Activated naive CD8-positive, alpha-beta T cell (primary cell): ENCODE measurements at regions not wholly inside any gene's neighbourhood (a gene's known extent, or its start where the extent isn't known, plus 50 kb on each side); places are given as distances from the start of the nearest gene placed in this dataset.
"Not testable (repeated sequence)": the region's sequence is repeated elsewhere in the genome, so short reads cannot be mapped to it uniquely, and the experiment has no call there.

ENCODE experiments used
- H3K27ac Mint-ChIP-seq: one replicate; pipeline ENCODE4 v1.8.0; 2021; ENCODE audit warnings: mixed read lengths
- H3K27me3 Mint-ChIP-seq: one replicate; pipeline ENCODE4 v1.8.0; 2021; ENCODE audit warnings: mixed read lengths
- H3K36me3 Mint-ChIP-seq: one replicate; pipeline ENCODE4 v1.8.0; 2021; ENCODE audit warnings: mixed read lengths
- H3K4me1 Mint-ChIP-seq: one replicate; pipeline ENCODE4 v1.8.0; 2021; ENCODE audit warnings: low read depth, mixed read lengths
- H3K4me3 Mint-ChIP-seq: one replicate; pipeline ENCODE4 v1.8.0; 2021; ENCODE audit warnings: mild to moderate bottlenecking, mixed read lengths
- H3K9me3 Mint-ChIP-seq: one replicate; pipeline ENCODE4 v1.8.0; 2021; ENCODE audit warnings: low read depth, mixed read lengths

GRCh38 chr22:44622679-44623078, 79.3 kb upstream of the PRR5 start:
- no peak overlapping the region for H3K27ac Mint-ChIP-seq
- H3K36me3 Mint-ChIP-seq = no peaks in the 10 kb centered on the region

GRCh38 chr22:44622147-44622427, 79.9 kb upstream of the PRR5 start:
- Mint-ChIP-seq H3K27me3 (no peaks in the 10 kb centered on the region), H3K27ac (no peak overlapping the region), H3K4me3 (no peak overlapping the region), H3K36me3 (no peaks in the 10 kb centered on the region), H3K4me1 (peaks cover 5% of the 10 kb centered on the region), H3K9me3 (no peaks in the 10 kb centered on the region)

More at GRCh38 chr22:44622679-44623078, 79.3 kb upstream of the PRR5 start:
- H3K4me3 Mint-ChIP-seq = no peak overlapping the region
- H3K9me3 Mint-ChIP-seq = no peaks in the 10 kb centered on the region
- no peaks in the 10 kb centered on the region for H3K27me3 Mint-ChIP-seq
- peaks cover 5% of the 10 kb centered on the region for H3K4me1 Mint-ChIP-seq

- Mint-ChIP-seq H3K4me1 (peaks cover 5% of the 10 kb centered on the region), H3K4me3 (no peak overlapping the region), H3K27ac (no peak overlapping the region), H3K9me3 (no peaks in the 10 kb centered on the region), H3K36me3 (no peaks in the 10 kb centered on the region), H3K27me3 (no peaks in the 10 kb centered on the region)
Observed at GRCh38 chr22:44621401-44622146, 80.4 kb upstream of the PRR5 start.

- no peaks in the 10 kb centered on the region for H3K36me3 Mint-ChIP-seq
- no peaks in the 10 kb centered on the region for H3K9me3 Mint-ChIP-seq
- no peaks in the 10 kb centered on the region for H3K27me3 Mint-ChIP-seq
- H3K27ac Mint-ChIP-seq = no peak overlapping the region
- H3K4me1 Mint-ChIP-seq = peaks cover 3% of the 10 kb centered on the region
- H3K4me3 Mint-ChIP-seq = no peak overlapping the region
Observed at GRCh38 chr22:44620841-44621257, 81.2 kb upstream of the PRR5 start.

GRCh38 chr22:44620129-44620840, 81.7 kb upstream of the PRR5 start:
- no peak overlapping the region for H3K27ac Mint-ChIP-seq
- peaks cover 3% of the 10 kb centered on the region for H3K4me1 Mint-ChIP-seq
- no peaks in the 10 kb centered on the region for H3K36me3 Mint-ChIP-seq
- peak overlapping the region; percentile 52 for H3K4me3 Mint-ChIP-seq
- H3K27me3 Mint-ChIP-seq = no peaks in the 10 kb centered on the region
- H3K9me3 Mint-ChIP-seq = no peaks in the 10 kb centered on the region

- not testable (repeated sequence) for H3K4me1 Mint-ChIP-seq, H3K36me3 Mint-ChIP-seq, H3K9me3 Mint-ChIP-seq, H3K4me3 Mint-ChIP-seq, H3K27me3 Mint-ChIP-seq, H3K27ac Mint-ChIP-seq
Observed at GRCh38 chr22:44619560-44620128, 82.4 kb upstream of the PRR5 start.

- not testable (repeated sequence) for H3K36me3 Mint-ChIP-seq, H3K4me1 Mint-ChIP-seq, H3K27ac Mint-ChIP-seq, H3K4me3 Mint-ChIP-seq, H3K9me3 Mint-ChIP-seq, H3K27me3 Mint-ChIP-seq
Observed at GRCh38 chr22:44618910-44619309, 83.1 kb upstream of the PRR5 start.

- H3K4me1 Mint-ChIP-seq = peaks cover 3% of the 10 kb centered on the region
- no peak overlapping the region for H3K4me3 Mint-ChIP-seq
- H3K9me3 Mint-ChIP-seq = no peaks in the 10 kb centered on the region
- no peaks in the 10 kb centered on the region for H3K36me3 Mint-ChIP-seq
- no peaks in the 10 kb centered on the region for H3K27me3 Mint-ChIP-seq
- no peak overlapping the region for H3K27ac Mint-ChIP-seq
Observed at GRCh38 chr22:44618400-44618799, 83.6 kb upstream of the PRR5 start.

GRCh38 chr22:44617828-44618227, 84.2 kb upstream of the PRR5 start:
- no peaks in the 10 kb centered on the region for H3K9me3 Mint-ChIP-seq
- no peaks in the 10 kb centered on the region for H3K27me3 Mint-ChIP-seq
- no peak overlapping the region for H3K4me3 Mint-ChIP-seq
- no peaks in the 10 kb centered on the region for H3K36me3 Mint-ChIP-seq
- no peak overlapping the region for H3K27ac Mint-ChIP-seq
- peaks cover 3% of the 10 kb centered on the region for H3K4me1 Mint-ChIP-seq

GRCh38 chr22:44616882-44617655, 84.9 kb upstream of the PRR5 start:
- Mint-ChIP-seq H3K4me1 (peaks cover 3% of the 10 kb centered on the region), H3K36me3 (no peaks in the 10 kb centered on the region), H3K27me3 (no peaks in the 10 kb centered on the region), H3K4me3 (no peak overlapping the region), H3K27ac (no peak overlapping the region), H3K9me3 (no peaks in the 10 kb centered on the region)

GRCh38 chr22:44616461-44616860, 85.5 kb upstream of the PRR5 start:
- Mint-ChIP-seq H3K4me3 (no peak overlapping the region), H3K36me3 (no peaks in the 10 kb centered on the region), H3K27ac (no peak overlapping the region), H3K4me1 (peaks cover 3% of the 10 kb centered on the region), H3K27me3 (no peaks in the 10 kb centered on the region), H3K9me3 (no peaks in the 10 kb centered on the region)

- Mint-ChIP-seq H3K36me3 (no peaks in the 10 kb centered on the region), H3K4me1 (peaks cover 3% of the 10 kb centered on the region)
Observed at GRCh38 chr22:44615602-44616180, 86.3 kb upstream of the PRR5 start.

GRCh38 chr22:44615146-44615545, 86.9 kb upstream of the PRR5 start:
- H3K27ac Mint-ChIP-seq = no peak overlapping the region
- no peaks in the 10 kb centered on the region for H3K27me3 Mint-ChIP-seq
- H3K4me3 Mint-ChIP-seq = no peak overlapping the region
- H3K36me3 Mint-ChIP-seq = no peaks in the 10 kb centered on the region
- no peaks in the 10 kb centered on the region for H3K4me1 Mint-ChIP-seq
- H3K9me3 Mint-ChIP-seq = no peaks in the 10 kb centered on the region

More at GRCh38 chr22:44615602-44616180, 86.3 kb upstream of the PRR5 start:
- Mint-ChIP-seq H3K9me3 (no peaks in the 10 kb centered on the region), H3K27ac (no peak overlapping the region), H3K27me3 (no peaks in the 10 kb centered on the region), H3K4me3 (no peak overlapping the region)

- Mint-ChIP-seq H3K36me3 (no peaks in the 10 kb centered on the region), H3K27ac (no peak overlapping the region), H3K4me1 (no peaks in the 10 kb centered on the region), H3K4me3 (no peak overlapping the region), H3K27me3 (no peaks in the 10 kb centered on the region), H3K9me3 (no peaks in the 10 kb centered on the region)
Observed at GRCh38 chr22:44613196-44613595, 88.8 kb upstream of the PRR5 start.
